Kidney (tissue), 13 donors: ENCODE measurements at regions not wholly inside any gene's neighbourhood (a gene's known extent, or its start where the extent isn't known, plus 50 kb on each side); places are given as distances from the start of the nearest gene placed in this dataset.
A peak's percentile ranks its signal among the peaks of the same experiment; 100 is the strongest.

Experiments
- DNase-seq, 5 donors: peaks; one replicate each; pipeline ENCODE4 v3.0.0-alpha.2; 2013 to 2020
- FAIRE-seq: peaks from 2 replicates; lab custom pipeline; 2012; peaks lifted over from hg19 to GRCh38; lab: Jason Lieb, UNC
- H3K27ac ChIP-seq, 2 donors: one replicate each; pipeline ENCODE4 v1.7.0; 2013; ENCODE audit warnings: low read depth in 2 of 2, low read length in 2 of 2, inconsistent platforms in 1 of 2
- H3K27me3 ChIP-seq: one replicate; pipeline ENCODE4 v1.7.1; 2013; ENCODE audit warnings: low read length, inconsistent platforms; ENCODE audit not compliant: control insufficient read depth, insufficient read depth
- H3K36me3 ChIP-seq, 3 donors: one replicate each; pipeline versions ENCODE4 v1.7.0 to v1.7.1; 2013; ENCODE audit warnings: low read length in 3 of 3, control low read depth in 1 of 3, inconsistent platforms in 1 of 3; ENCODE audit not compliant: insufficient read depth in 3 of 3, control insufficient read depth in 2 of 3
- H3K4me1 ChIP-seq, 3 donors: one replicate each; pipeline versions ENCODE4 v1.7.0 to v1.7.1; 2013; ENCODE audit warnings: low read length in 3 of 3, inconsistent platforms in 1 of 3, low read depth in 1 of 3; ENCODE audit not compliant: control insufficient read depth in 2 of 3, insufficient read depth in 2 of 3
- H3K4me3 ChIP-seq, 3 donors: one replicate each; pipeline versions ENCODE4 v1.7.0 to v1.8.1; 2013; ENCODE audit warnings: low read length in 3 of 3, control low read depth in 1 of 3, inconsistent platforms in 1 of 3
- H3K9ac ChIP-seq, 3 donors: one replicate each; pipeline versions ENCODE4 v1.7.0 to v1.7.1; 2013; ENCODE audit warnings: low read length in 3 of 3, control low read depth in 1 of 3, inconsistent platforms in 1 of 3
- H3K9me3 ChIP-seq, 3 donors: one replicate each; pipeline versions ENCODE4 v1.7.0 to v1.7.1; 2013; ENCODE audit warnings: low read length in 3 of 3, control low read depth in 1 of 3, inconsistent platforms in 1 of 3; ENCODE audit not compliant: control insufficient read depth in 2 of 3, insufficient read depth in 1 of 3
- CTCF ChIP-seq: IDR thresholded peaks from 3 replicates; pipeline ENCODE4 v1.5.1; 2012; ENCODE audit warnings: mild to moderate bottlenecking, moderate library complexity, borderline replicate concordance; ENCODE audit not compliant: insufficient read depth; ENCODE audit errors: extremely low read depth
- intact Hi-C: fragments of 100-400 bp; cut with DNase I; formaldehyde crosslinking; loops from one replicate; pipeline ENCODE4 v1.11.1; 2022
- donor health status: control.
- donor health status: control.
- donor health status: control.
- donor health status: control.
- donor health status: control.
- donor health status: DM: yes; HTN: yes; CAD: no.
- donor health status: Normal renal cell carcinoma (clear cell type).

GRCh38 chr1:240020871-240021270, 70.8 kb upstream of the FMN2 start:
- no peak overlapping the region for H3K27ac ChIP-seq
- no peaks in the 10 kb centered on the region for H3K27me3 ChIP-seq
- no peak for DNase-seq
- no peak overlapping the region for H3K4me3 ChIP-seq
- no peak overlapping the region for H3K9ac ChIP-seq
- TF ChIP-seq CTCF: no peak
- H3K4me1 ChIP-seq: no peaks in the 10 kb centered on the region
- H3K36me3 ChIP-seq: no peaks in the 10 kb centered on the region
- peaks cover 0 to 11% (median 3%) of the 10 kb centered on the region in 3 donors for H3K9me3 ChIP-seq
- FAIRE-seq: no peak
- intact Hi-C loops: no loop called here

- Histone ChIP-seq H3K36me3 (no peaks in the 10 kb centered on the region), H3K9me3 (peaks cover 0 to 11% (median 3%) of the 10 kb centered on the region in 3 donors), H3K4me3 (no peak overlapping the region), H3K27me3 (no peaks in the 10 kb centered on the region), H3K4me1 (no peaks in the 10 kb centered on the region), H3K27ac (no peak overlapping the region), H3K9ac (no peak overlapping the region)
- TF ChIP-seq CTCF: no peak
- intact Hi-C loops: no loop called here
- DNase-seq (no peak), FAIRE-seq (no peak)
Observed at GRCh38 chr1:240021709-240022108, 70.0 kb upstream of the FMN2 start.

GRCh38 chr1:240027059-240027462, 64.6 kb upstream of the FMN2 start:
- FAIRE-seq: peak; percentile 89
- intact Hi-C loops: no loop called here
- TF ChIP-seq CTCF: peak; percentile 77

GRCh38 chr1:240029418-240029817, 62.3 kb upstream of the FMN2 start:
- H3K9ac ChIP-seq: no peak overlapping the region
- H3K4me1 ChIP-seq: no peaks in the 10 kb centered on the region
- DNase-seq (no peak), FAIRE-seq (no peak)
- no peaks in the 10 kb centered on the region for H3K9me3 ChIP-seq
- H3K4me3 ChIP-seq: no peak overlapping the region
- H3K27ac ChIP-seq: no peak overlapping the region
- no peaks in the 10 kb centered on the region for H3K27me3 ChIP-seq
- intact Hi-C loops: no loop called here
- no peaks in the 10 kb centered on the region for H3K36me3 ChIP-seq
- TF ChIP-seq CTCF: no peak

More at GRCh38 chr1:240027059-240027462, 64.6 kb upstream of the FMN2 start:
- no peaks in the 10 kb centered on the region for H3K36me3 ChIP-seq
- peak in 3 of 5 donors; percentile 38 to 73 (median 56) for DNase-seq
- H3K4me3 ChIP-seq: no peak overlapping the region
- H3K9me3 ChIP-seq: no peaks in the 10 kb centered on the region
- no peaks in the 10 kb centered on the region for H3K4me1 ChIP-seq
- H3K27me3 ChIP-seq: no peaks in the 10 kb centered on the region
- no peak overlapping the region for H3K27ac ChIP-seq
- H3K9ac ChIP-seq: no peak overlapping the region
